ENCODE measurements at regions not wholly inside any gene's neighbourhood (a gene's known extent, or its start where the extent isn't known, plus 50 kb on each side); places are given as distances from the start of the nearest gene placed in this dataset.

DNA sequence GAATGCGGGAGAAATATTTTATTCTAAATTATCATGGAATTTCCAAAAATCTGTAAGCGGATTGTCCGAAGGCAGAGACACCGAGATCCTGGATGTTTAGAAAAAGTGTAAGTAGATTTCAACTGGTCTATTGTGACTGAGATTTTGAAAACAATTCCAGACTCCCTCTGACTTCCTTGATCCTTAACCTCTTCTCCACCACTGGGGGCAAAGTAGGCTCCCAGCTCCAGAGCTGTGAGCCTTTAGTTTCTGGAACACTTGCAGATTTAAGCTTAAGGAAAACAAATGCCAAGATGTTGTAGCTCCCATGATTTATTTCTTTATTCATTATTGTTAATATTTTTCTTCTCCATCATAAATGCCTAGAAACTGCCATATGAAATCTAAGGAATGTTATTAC is 1320.5 kb upstream of the SEL1L start:
- H3K27me3 ChIP-seq (ENCODE audit: insufficient read depth, low read length, poor library complexity), result no peaks in the 10 kb centered on the region
- H3K4me2 ChIP-seq (ENCODE audit: insufficient read depth, low read length), result no peak overlapping the region
- no peak overlapping the region for H3K4me3 ChIP-seq (ENCODE audit: low read depth in 1 of 2, low read length in 2 of 2)
- no peaks in the 10 kb centered on the region for H3K36me3 ChIP-seq (ENCODE audit: insufficient read depth, low read length)
- H3K4me1 ChIP-seq (ENCODE audit: insufficient read depth, low read length), result no peaks in the 10 kb centered on the region
- no peaks in the 10 kb centered on the region for H4K20me1 ChIP-seq (ENCODE audit: insufficient read depth, low read length)
- DNase-seq, result no peak
- H3K9me3 ChIP-seq (ENCODE audit: insufficient read depth, low read length, severe bottlenecking), result no peaks in the 10 kb centered on the region
- TF ChIP-seq, protein P1, sequence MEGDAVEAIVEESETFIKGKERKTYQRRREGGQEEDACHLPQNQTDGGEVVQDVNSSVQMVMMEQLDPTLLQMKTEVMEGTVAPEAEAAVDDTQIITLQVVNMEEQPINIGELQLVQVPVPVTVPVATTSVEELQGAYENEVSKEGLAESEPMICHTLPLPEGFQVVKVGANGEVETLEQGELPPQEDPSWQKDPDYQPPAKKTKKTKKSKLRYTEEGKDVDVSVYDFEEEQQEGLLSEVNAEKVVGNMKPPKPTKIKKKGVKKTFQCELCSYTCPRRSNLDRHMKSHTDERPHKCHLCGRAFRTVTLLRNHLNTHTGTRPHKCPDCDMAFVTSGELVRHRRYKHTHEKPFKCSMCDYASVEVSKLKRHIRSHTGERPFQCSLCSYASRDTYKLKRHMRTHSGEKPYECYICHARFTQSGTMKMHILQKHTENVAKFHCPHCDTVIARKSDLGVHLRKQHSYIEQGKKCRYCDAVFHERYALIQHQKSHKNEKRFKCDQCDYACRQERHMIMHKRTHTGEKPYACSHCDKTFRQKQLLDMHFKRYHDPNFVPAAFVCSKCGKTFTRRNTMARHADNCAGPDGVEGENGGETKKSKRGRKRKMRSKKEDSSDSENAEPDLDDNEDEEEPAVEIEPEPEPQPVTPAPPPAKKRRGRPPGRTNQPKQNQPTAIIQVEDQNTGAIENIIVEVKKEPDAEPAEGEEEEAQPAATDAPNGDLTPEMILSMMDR (IDR thresholded peaks at IDR 0.05; ENCODE audit: borderline replicate concordance, extremely low read depth, low read length, poor library complexity, severe bottlenecking), result no peak
- no peak for TF ChIP-seq EZH2 (IDR thresholded peaks at IDR 0.05; ENCODE audit: borderline replicate concordance, low read depth, low read length, severe bottlenecking)
- H3K79me2 ChIP-seq (ENCODE audit: insufficient read depth, low read length), result no peaks in the 10 kb centered on the region
- H3K27ac ChIP-seq (ENCODE audit: low read length), result no peak overlapping the region
- H2AFZ ChIP-seq (ENCODE audit: low read depth, low read length), result no peak overlapping the region
- H3K9ac ChIP-seq (ENCODE audit: low read depth, low read length), result no peak overlapping the region
- no peak for ATAC-seq (ENCODE audit: insufficient read depth, low read depth)

DNA sequence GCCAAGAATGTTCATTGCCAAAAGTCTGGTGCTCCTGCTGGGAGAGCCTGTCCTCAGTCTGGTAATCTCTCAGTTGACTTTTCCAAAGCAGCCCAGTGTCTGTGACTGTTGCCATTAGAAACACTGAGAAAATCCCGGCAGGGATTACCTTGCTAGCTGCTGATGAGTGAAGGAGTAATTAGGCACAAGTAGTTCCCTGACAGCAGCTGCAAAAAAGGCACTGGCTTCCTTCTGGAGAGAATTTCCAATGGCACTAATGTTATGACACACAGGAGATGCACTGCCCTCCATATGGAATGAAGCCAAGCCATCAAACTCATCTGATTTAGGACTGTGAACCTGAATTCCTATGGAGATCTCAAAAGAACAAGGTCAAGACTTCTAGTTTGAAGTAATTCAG is 1321.2 kb upstream of the SEL1L start:
- no peak overlapping the region for H3K27ac ChIP-seq (ENCODE audit: low read length)
- ATAC-seq (ENCODE audit: insufficient read depth, low read depth) (no peak), DNase-seq (no peak)
- H4K20me1 ChIP-seq (ENCODE audit: insufficient read depth, low read length), result no peaks in the 10 kb centered on the region
- H3K27me3 ChIP-seq (ENCODE audit: insufficient read depth, low read length, poor library complexity), result no peaks in the 10 kb centered on the region
- H3K9me3 ChIP-seq (ENCODE audit: insufficient read depth, low read length, severe bottlenecking), result no peaks in the 10 kb centered on the region
- no peaks in the 10 kb centered on the region for H3K36me3 ChIP-seq (ENCODE audit: insufficient read depth, low read length)
- no peak overlapping the region for H2AFZ ChIP-seq (ENCODE audit: low read depth, low read length)
- no peak overlapping the region for H3K4me3 ChIP-seq (ENCODE audit: low read depth in 1 of 2, low read length in 2 of 2)
- H3K79me2 ChIP-seq (ENCODE audit: insufficient read depth, low read length), result no peaks in the 10 kb centered on the region
- H3K9ac ChIP-seq (ENCODE audit: low read depth, low read length), result no peak overlapping the region
- H3K4me1 ChIP-seq (ENCODE audit: insufficient read depth, low read length), result no peaks in the 10 kb centered on the region
- no peak overlapping the region for H3K4me2 ChIP-seq (ENCODE audit: insufficient read depth, low read length)
- TF ChIP-seq, protein P1 (IDR thresholded peaks at IDR 0.05; ENCODE audit: borderline replicate concordance, extremely low read depth, low read length, poor library complexity, severe bottlenecking), result no peak
- no peak for TF ChIP-seq EZH2 (IDR thresholded peaks at IDR 0.05; ENCODE audit: borderline replicate concordance, low read depth, low read length, severe bottlenecking)

DNA sequence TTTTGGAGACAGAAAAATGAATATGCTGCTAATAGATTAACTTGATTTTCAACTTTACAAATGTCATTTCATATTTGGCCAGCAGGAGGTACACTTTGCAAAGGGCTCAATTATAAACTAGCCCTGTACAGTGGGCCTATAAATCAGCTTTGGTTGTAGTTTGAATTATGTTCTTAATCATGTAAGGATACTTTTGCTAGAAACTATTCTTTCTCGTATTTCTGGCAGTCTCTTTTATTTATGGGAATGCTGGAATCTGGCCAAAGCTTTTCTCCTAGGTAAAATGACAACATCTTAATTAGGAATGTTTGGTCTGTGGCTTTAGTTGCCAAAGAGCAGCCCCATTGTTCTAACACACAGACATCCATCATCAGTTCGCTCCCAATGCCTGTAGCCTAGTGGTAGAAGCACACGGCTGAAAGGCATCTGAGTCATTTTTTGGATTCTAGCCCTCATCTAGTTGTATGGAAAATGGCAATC is 1322.3 kb upstream of the SEL1L start:
- Histone ChIP-seq H3K4me1 (ENCODE audit: insufficient read depth, low read length) (no peaks in the 10 kb centered on the region), H3K27me3 (ENCODE audit: insufficient read depth, low read length, poor library complexity) (no peaks in the 10 kb centered on the region), H3K27ac (ENCODE audit: low read length) (no peak overlapping the region), H2AFZ (ENCODE audit: low read depth, low read length) (no peak overlapping the region), H3K9me3 (ENCODE audit: insufficient read depth, low read length, severe bottlenecking) (no peaks in the 10 kb centered on the region), H3K36me3 (ENCODE audit: insufficient read depth, low read length) (no peaks in the 10 kb centered on the region), H3K4me2 (ENCODE audit: insufficient read depth, low read length) (no peak overlapping the region), H3K9ac (ENCODE audit: low read depth, low read length) (no peak overlapping the region), H3K4me3 (ENCODE audit: low read depth in 1 of 2, low read length in 2 of 2) (no peak overlapping the region), H4K20me1 (ENCODE audit: insufficient read depth, low read length) (no peaks in the 10 kb centered on the region), H3K79me2 (ENCODE audit: insufficient read depth, low read length) (no peaks in the 10 kb centered on the region)
- DNase-seq (no peak), ATAC-seq (ENCODE audit: insufficient read depth, low read depth) (no peak)
- TF ChIP-seq, protein P1 (IDR thresholded peaks at IDR 0.05; ENCODE audit: borderline replicate concordance, extremely low read depth, low read length, poor library complexity, severe bottlenecking), result peak; percentile 50
- TF ChIP-seq EZH2 (IDR thresholded peaks at IDR 0.05; ENCODE audit: borderline replicate concordance, low read depth, low read length, severe bottlenecking), result no peak

DNA sequence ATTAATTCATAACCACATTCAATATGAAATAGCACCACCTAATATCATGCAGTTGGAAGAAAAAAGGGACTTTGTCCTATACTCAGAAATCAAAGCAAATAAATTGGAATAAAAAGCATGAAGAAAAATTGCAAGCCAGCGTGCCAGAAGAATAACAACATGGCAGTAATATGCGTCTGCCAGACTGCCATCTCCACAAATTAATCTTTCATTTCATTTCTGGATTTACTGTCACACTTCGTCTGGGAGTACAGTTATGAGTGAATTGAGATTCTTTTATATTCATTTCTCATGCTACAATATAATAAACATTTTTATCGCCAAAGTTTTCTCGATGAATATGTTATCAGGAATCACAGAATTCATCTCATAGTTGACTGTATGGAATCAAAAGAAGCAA is 1327.7 kb upstream of the SEL1L start:
- Histone ChIP-seq H4K20me1 (ENCODE audit: insufficient read depth, low read length) (no peaks in the 10 kb centered on the region), H3K79me2 (ENCODE audit: insufficient read depth, low read length) (no peaks in the 10 kb centered on the region), H3K27me3 (ENCODE audit: insufficient read depth, low read length, poor library complexity) (no peaks in the 10 kb centered on the region), H3K9me3 (ENCODE audit: insufficient read depth, low read length, severe bottlenecking) (peaks cover 3% of the 10 kb centered on the region), H3K4me2 (ENCODE audit: insufficient read depth, low read length) (no peak overlapping the region), H3K4me3 (ENCODE audit: low read depth in 1 of 2, low read length in 2 of 2) (no peak overlapping the region), H3K36me3 (ENCODE audit: insufficient read depth, low read length) (no peaks in the 10 kb centered on the region), H2AFZ (ENCODE audit: low read depth, low read length) (no peak overlapping the region), H3K4me1 (ENCODE audit: insufficient read depth, low read length) (no peaks in the 10 kb centered on the region), H3K27ac (ENCODE audit: low read length) (no peak overlapping the region), H3K9ac (ENCODE audit: low read depth, low read length) (no peak overlapping the region)
- DNase-seq (no peak), ATAC-seq (ENCODE audit: insufficient read depth, low read depth) (no peak)
- TF ChIP-seq, protein P1 (IDR thresholded peaks at IDR 0.05; ENCODE audit: borderline replicate concordance, extremely low read depth, low read length, poor library complexity, severe bottlenecking), result no peak
- TF ChIP-seq EZH2 (IDR thresholded peaks at IDR 0.05; ENCODE audit: borderline replicate concordance, low read depth, low read length, severe bottlenecking), result no peak

Measured in DND-41 (cell line).